ENCODE measurements at regions not wholly inside any gene's neighbourhood (a gene's known extent, or its start where the extent isn't known, plus 50 kb on each side); places are given as distances from the start of the nearest gene placed in this dataset.

DNA sequence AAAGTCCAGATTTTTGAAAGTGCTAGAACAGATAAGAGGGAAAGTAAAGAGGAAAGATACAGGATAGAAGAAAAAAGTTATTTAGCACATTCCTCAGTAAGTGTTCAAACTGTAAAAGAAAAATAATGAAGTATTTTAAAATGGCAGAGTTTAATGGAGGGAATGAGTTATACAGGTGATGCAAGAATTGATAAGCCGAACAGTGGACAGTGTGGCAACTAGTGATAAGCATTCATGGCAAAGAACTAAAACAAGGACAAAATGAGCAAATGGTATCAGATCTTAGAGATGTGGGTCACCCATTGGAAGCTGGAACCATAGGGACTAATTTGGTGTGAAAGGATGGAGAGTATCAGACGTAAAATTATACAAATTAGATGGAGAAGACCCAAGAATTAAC, 622.9 kb upstream of the SGO1 start:
- TF ChIP-seq, protein P1, sequence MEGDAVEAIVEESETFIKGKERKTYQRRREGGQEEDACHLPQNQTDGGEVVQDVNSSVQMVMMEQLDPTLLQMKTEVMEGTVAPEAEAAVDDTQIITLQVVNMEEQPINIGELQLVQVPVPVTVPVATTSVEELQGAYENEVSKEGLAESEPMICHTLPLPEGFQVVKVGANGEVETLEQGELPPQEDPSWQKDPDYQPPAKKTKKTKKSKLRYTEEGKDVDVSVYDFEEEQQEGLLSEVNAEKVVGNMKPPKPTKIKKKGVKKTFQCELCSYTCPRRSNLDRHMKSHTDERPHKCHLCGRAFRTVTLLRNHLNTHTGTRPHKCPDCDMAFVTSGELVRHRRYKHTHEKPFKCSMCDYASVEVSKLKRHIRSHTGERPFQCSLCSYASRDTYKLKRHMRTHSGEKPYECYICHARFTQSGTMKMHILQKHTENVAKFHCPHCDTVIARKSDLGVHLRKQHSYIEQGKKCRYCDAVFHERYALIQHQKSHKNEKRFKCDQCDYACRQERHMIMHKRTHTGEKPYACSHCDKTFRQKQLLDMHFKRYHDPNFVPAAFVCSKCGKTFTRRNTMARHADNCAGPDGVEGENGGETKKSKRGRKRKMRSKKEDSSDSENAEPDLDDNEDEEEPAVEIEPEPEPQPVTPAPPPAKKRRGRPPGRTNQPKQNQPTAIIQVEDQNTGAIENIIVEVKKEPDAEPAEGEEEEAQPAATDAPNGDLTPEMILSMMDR (IDR thresholded peaks at IDR 0.05) = no peak
- no peak for TF ChIP-seq POLR2AphosphoS5 (IDR thresholded peaks at IDR 0.05; ENCODE audit: insufficient read depth in 1 of 2, low read depth in 1 of 2)

Data from vagina (tissue), 2 donors.